ENCODE measurements at regions not wholly inside any gene's neighbourhood (a gene's known extent, or its start where the extent isn't known, plus 50 kb on each side); places are given as distances from the start of the nearest gene placed in this dataset.

DNA sequence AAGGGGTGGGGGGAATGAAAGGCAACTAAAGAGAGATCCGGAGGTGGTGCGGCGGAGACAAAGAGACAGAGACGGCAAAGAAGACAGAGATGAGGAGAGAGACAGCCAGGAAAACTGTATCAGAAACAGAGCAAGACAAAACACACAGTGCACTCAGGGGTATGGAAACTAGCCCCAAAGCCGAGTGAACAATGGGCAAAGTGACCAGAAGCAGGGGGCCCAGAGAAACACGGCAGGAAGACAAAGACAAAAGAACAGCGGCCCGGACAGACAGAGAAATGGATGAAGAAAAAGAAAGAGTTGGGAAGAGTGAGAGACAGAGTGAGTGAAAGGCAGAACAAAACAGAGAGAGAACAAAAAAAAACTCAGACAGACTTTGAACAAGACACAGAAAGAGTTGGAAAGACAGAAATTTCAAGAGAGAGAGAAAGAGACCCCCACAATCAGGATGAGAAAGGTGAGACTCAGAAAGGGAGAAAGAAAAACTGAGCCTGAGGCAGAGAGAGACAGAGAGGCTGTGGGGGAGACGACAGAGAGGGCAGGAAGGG lies 60.6 kb upstream of the PAX2 start:
- H3K27ac Mint-ChIP-seq, result no peak overlapping the region
- Histone ChIP-seq H4K20me1 (ENCODE audit: insufficient read depth, low read length) (no peaks in the 10 kb centered on the region), H3K36me3 (replicated peaks in 1 of 2; ENCODE audit: control insufficient read depth in 1 of 2, insufficient read depth in 2 of 2, low read length in 2 of 2) (no peaks in the 10 kb centered on the region), H3K4me3 (replicated peaks in 1 of 3; ENCODE audit: low read depth in 2 of 3, low read length in 3 of 3) (no peak overlapping the region), H2AFZ (ENCODE audit: insufficient read depth, low read depth, low read length, poor library complexity, severe bottlenecking) (no peak overlapping the region), H3K27me3 (ENCODE audit: control insufficient read depth in 2 of 2, insufficient read depth in 2 of 2, low read length in 2 of 2) (peaks cover 78 to 99% of the 10 kb centered on the region in 2 donors), H3K9me3 (replicated peaks in 1 of 2; ENCODE audit: control insufficient read depth in 1 of 2, insufficient read depth in 1 of 2, low read length in 2 of 2) (peaks cover 0 to 19% of the 10 kb centered on the region in 2 donors), H3K9ac (ENCODE audit: insufficient read depth, low read length, poor library complexity, severe bottlenecking) (no peak overlapping the region), H3K4me2 (replicated peaks; ENCODE audit: extremely low read depth, low read length, poor library complexity, severe bottlenecking) (no peak overlapping the region), H3K79me2 (ENCODE audit: insufficient read depth, low read length) (no peaks in the 10 kb centered on the region), H3K4me1 (ENCODE audit: control insufficient read depth in 1 of 2, insufficient read depth in 2 of 2, low read length in 2 of 2) (no peaks in the 10 kb centered on the region), H3K27ac (ENCODE audit: low read depth in 1 of 2, low read length in 2 of 2) (no peak overlapping the region)
- peaks cover 88 to 94% (median 93%) of the 10 kb centered on the region in 3 donors for H3K27me3 Mint-ChIP-seq (ENCODE audit: low read depth in 3 of 3)
- TF ChIP-seq, protein P1, sequence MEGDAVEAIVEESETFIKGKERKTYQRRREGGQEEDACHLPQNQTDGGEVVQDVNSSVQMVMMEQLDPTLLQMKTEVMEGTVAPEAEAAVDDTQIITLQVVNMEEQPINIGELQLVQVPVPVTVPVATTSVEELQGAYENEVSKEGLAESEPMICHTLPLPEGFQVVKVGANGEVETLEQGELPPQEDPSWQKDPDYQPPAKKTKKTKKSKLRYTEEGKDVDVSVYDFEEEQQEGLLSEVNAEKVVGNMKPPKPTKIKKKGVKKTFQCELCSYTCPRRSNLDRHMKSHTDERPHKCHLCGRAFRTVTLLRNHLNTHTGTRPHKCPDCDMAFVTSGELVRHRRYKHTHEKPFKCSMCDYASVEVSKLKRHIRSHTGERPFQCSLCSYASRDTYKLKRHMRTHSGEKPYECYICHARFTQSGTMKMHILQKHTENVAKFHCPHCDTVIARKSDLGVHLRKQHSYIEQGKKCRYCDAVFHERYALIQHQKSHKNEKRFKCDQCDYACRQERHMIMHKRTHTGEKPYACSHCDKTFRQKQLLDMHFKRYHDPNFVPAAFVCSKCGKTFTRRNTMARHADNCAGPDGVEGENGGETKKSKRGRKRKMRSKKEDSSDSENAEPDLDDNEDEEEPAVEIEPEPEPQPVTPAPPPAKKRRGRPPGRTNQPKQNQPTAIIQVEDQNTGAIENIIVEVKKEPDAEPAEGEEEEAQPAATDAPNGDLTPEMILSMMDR (IDR thresholded peaks at IDR 0.05), result no peak
- H3K4me3 Mint-ChIP-seq, result peak overlapping the region in 1 of 2 donors; percentile 46
- no peak for DNase-seq
- H3K36me3 Mint-ChIP-seq, result no peaks in the 10 kb centered on the region
- intact Hi-C loops (cut with micrococcal nuclease), result no loop called here
- no peaks in the 10 kb centered on the region for H3K4me1 Mint-ChIP-seq
- H3K9me3 Mint-ChIP-seq, result peaks cover 0 to 4% (median 0%) of the 10 kb centered on the region in 7 donors
- WGBS (ENCODE audit: insufficient coverage), result 0% methylated on average over 1 of the region's 9 CpGs

DNA sequence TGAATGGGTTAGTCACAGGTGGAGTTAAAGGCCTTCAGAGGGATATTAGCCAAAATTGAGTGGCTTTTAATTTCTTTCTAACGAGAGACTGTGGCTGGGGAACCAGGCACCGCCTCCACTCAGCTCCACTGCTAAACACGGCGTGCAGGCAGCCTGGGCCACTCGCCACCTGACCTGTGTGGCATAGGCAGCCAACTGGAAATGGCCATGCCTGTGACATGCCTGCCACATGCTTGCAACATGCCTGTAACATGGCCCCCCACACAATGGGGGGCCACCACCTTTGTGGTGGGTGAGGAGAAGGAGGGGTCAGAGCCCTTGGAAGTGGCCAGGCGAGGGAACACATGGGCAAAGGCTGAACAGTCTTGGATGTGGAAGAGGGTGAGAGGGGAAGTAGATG lies 60.1 kb upstream of the PAX2 start:
- no peak overlapping the region for H3K4me3 ChIP-seq (replicated peaks in 1 of 3; ENCODE audit: low read depth in 2 of 3, low read length in 3 of 3)
- no peaks in the 10 kb centered on the region for H3K4me1 Mint-ChIP-seq
- peaks cover 84 to 90% (median 90%) of the 10 kb centered on the region in 3 donors for H3K27me3 Mint-ChIP-seq (ENCODE audit: low read depth in 3 of 3)
- no peak overlapping the region for H3K27ac ChIP-seq (ENCODE audit: low read depth in 1 of 2, low read length in 2 of 2)
- H3K9me3 ChIP-seq (replicated peaks in 1 of 2; ENCODE audit: control insufficient read depth in 1 of 2, insufficient read depth in 1 of 2, low read length in 2 of 2), result peaks cover 0 to 19% of the 10 kb centered on the region in 2 donors
- H3K36me3 ChIP-seq (replicated peaks in 1 of 2; ENCODE audit: control insufficient read depth in 1 of 2, insufficient read depth in 2 of 2, low read length in 2 of 2), result no peaks in the 10 kb centered on the region
- TF ChIP-seq, protein P1 (IDR thresholded peaks at IDR 0.05), result no peak
- H2AFZ ChIP-seq (ENCODE audit: insufficient read depth, low read depth, low read length, poor library complexity, severe bottlenecking), result no peak overlapping the region
- no peak overlapping the region for H3K4me2 ChIP-seq (replicated peaks; ENCODE audit: extremely low read depth, low read length, poor library complexity, severe bottlenecking)
- no peaks in the 10 kb centered on the region for H3K36me3 Mint-ChIP-seq
- no peak overlapping the region for H3K9ac ChIP-seq (ENCODE audit: insufficient read depth, low read length, poor library complexity, severe bottlenecking)
- H4K20me1 ChIP-seq (ENCODE audit: insufficient read depth, low read length), result no peaks in the 10 kb centered on the region
- H3K4me1 ChIP-seq (ENCODE audit: control insufficient read depth in 1 of 2, insufficient read depth in 2 of 2, low read length in 2 of 2), result no peaks in the 10 kb centered on the region
- H3K79me2 ChIP-seq (ENCODE audit: insufficient read depth, low read length), result no peaks in the 10 kb centered on the region
- H3K4me3 Mint-ChIP-seq, result peak overlapping the region in 1 of 2 donors; percentile 46
- intact Hi-C loops (cut with micrococcal nuclease), result no loop called here
- DNase-seq, result no peak
- 37% methylated on average over 3 of the region's 6 CpGs for whole genome bisulfite sequencing (ENCODE audit: insufficient coverage)
- H3K9me3 Mint-ChIP-seq, result peaks cover 0 to 4% (median 0%) of the 10 kb centered on the region in 7 donors
- H3K27ac Mint-ChIP-seq, result no peak overlapping the region
- H3K27me3 ChIP-seq (ENCODE audit: control insufficient read depth in 2 of 2, insufficient read depth in 2 of 2, low read length in 2 of 2), result peaks cover 74 to 95% of the 10 kb centered on the region in 2 donors
